ENCODE measurements at regions not wholly inside any gene's neighbourhood (a gene's known extent, or its start where the extent isn't known, plus 50 kb on each side); places are given as distances from the start of the nearest gene placed in this dataset.

GRCh38 chr12:74204236-74204635 lies 333.4 kb upstream of the ATXN7L3B start:
- no peak overlapping the region for H3K4me3 ChIP-seq (replicated peaks; ENCODE audit: low read depth, low read length)
- DNase-seq (ENCODE audit: extremely low read depth, low read depth), result no peak
- TF ChIP-seq CTCF (IDR thresholded peaks at IDR 0.05; ENCODE audit: low read depth, low read length, missing control alignments), result no peak

- no peak for DNase-seq (ENCODE audit: extremely low read depth, low read depth)
- TF ChIP-seq CTCF (IDR thresholded peaks at IDR 0.05; ENCODE audit: low read depth, low read length, missing control alignments), result no peak
Observed at GRCh38 chr12:74227846-74228545, 309.6 kb upstream of the ATXN7L3B start.

GRCh38 chr12:74229671-74230070 lies 308.0 kb upstream of the ATXN7L3B start:
- H3K4me3 ChIP-seq (replicated peaks; ENCODE audit: low read depth, low read length), result no peak overlapping the region
- no peak for DNase-seq (ENCODE audit: extremely low read depth, low read depth)
- TF ChIP-seq CTCF (IDR thresholded peaks at IDR 0.05; ENCODE audit: low read depth, low read length, missing control alignments), result no peak

More at GRCh38 chr12:74227846-74228545, 309.6 kb upstream of the ATXN7L3B start:
- no peak overlapping the region for H3K4me3 ChIP-seq (replicated peaks; ENCODE audit: low read depth, low read length)

GRCh38 chr12:74235342-74235741 lies 302.3 kb upstream of the ATXN7L3B start:
- DNase-seq (ENCODE audit: extremely low read depth, low read depth), result no peak
- no peak for TF ChIP-seq CTCF (IDR thresholded peaks at IDR 0.05; ENCODE audit: low read depth, low read length, missing control alignments)
- H3K4me3 ChIP-seq (replicated peaks; ENCODE audit: low read depth, low read length), result no peak overlapping the region

- no peak overlapping the region for H3K4me3 ChIP-seq (replicated peaks; ENCODE audit: low read depth, low read length)
- DNase-seq (ENCODE audit: extremely low read depth, low read depth), result no peak
- no peak for TF ChIP-seq CTCF (IDR thresholded peaks at IDR 0.05; ENCODE audit: low read depth, low read length, missing control alignments)
Observed at GRCh38 chr12:74241341-74241740, 296.3 kb upstream of the ATXN7L3B start.

GRCh38 chr12:74242088-74242487 lies 295.5 kb upstream of the ATXN7L3B start:
- no peak for DNase-seq (ENCODE audit: extremely low read depth, low read depth)
- no peak for TF ChIP-seq CTCF (IDR thresholded peaks at IDR 0.05; ENCODE audit: low read depth, low read length, missing control alignments)
- no peak overlapping the region for H3K4me3 ChIP-seq (replicated peaks; ENCODE audit: low read depth, low read length)

GRCh38 chr12:74245458-74245857 lies 292.2 kb upstream of the ATXN7L3B start:
- no peak for DNase-seq (ENCODE audit: extremely low read depth, low read depth)
- H3K4me3 ChIP-seq (replicated peaks; ENCODE audit: low read depth, low read length), result no peak overlapping the region
- no peak for TF ChIP-seq CTCF (IDR thresholded peaks at IDR 0.05; ENCODE audit: low read depth, low read length, missing control alignments)

All from HFF-Myc (cell line).